Vagina (tissue), 2 donors: ENCODE measurements at regions not wholly inside any gene's neighbourhood (a gene's known extent, or its start where the extent isn't known, plus 50 kb on each side); places are given as distances from the start of the nearest gene placed in this dataset.

Source experiments
- DNase-seq, 2 donors: peaks; one replicate each; pipeline ENCODE4 v3.0.0-alpha.2; 2017; ENCODE audit errors: extremely low spot score in 2 of 2
- H3K27ac ChIP-seq: fragments of 200-600 bp; sonication (generic); one replicate; pipeline ENCODE4 v1.5.1; 2019
- H3K27me3 ChIP-seq: fragments of 200-600 bp; sonication (generic); one replicate; pipeline ENCODE4 v1.5.1; 2019
- H3K36me3 ChIP-seq, 2 donors: fragments of 200-600 bp; sonication (generic); one replicate each; pipeline ENCODE4 v1.5.1; 2017 to 2019
- H3K4me1 ChIP-seq: fragments of 200-600 bp; sonication (generic); one replicate; pipeline ENCODE4 v1.5.1; 2019
- H3K4me3 ChIP-seq, 2 donors: fragments of 200-600 bp; sonication (generic); 1 replicate in 1 of 2; 2 replicates in 1 of 2; pipeline ENCODE4 v1.5.1; 2016 to 2019
- H3K9me3 ChIP-seq: fragments of 200-600 bp; sonication (generic); one replicate; pipeline ENCODE4 v1.5.1; 2019
- CTCF ChIP-seq, 3 experiments: fragments of 450-650 bp in 2 of 3; fragments of 200-600 bp in 1 of 3; sonication (generic) in 1 of 3; IDR thresholded peaks; one replicate each; pipeline ENCODE4 v1.5.1; 2017 to 2019; ENCODE audit warnings: antibody characterized with exemption in 3 of 3, mild to moderate bottlenecking in 2 of 3, moderate library complexity in 2 of 3
- POLR2A ChIP-seq, 2 donors: fragments of 450-650 bp; IDR thresholded peaks; one replicate each; pipeline ENCODE4 v1.6.1; 2017; ENCODE audit warnings: antibody characterized with exemption in 2 of 2, mild to moderate bottlenecking in 2 of 2, moderate library complexity in 2 of 2
- POLR2AphosphoS5 ChIP-seq, 2 donors: sonication (generic); formaldehyde crosslinking; IDR thresholded peaks; one replicate each; pipeline ENCODE4 v1.9.0; 2017; ENCODE audit warnings: antibody characterized with exemption in 2 of 2, mild to moderate bottlenecking in 2 of 2, low read depth in 1 of 2; ENCODE audit not compliant: insufficient read depth in 1 of 2
- intact Hi-C: fragments of 100-400 bp; cut with DNase I; formaldehyde crosslinking; loops from one replicate; pipeline ENCODE4 v1.15.1; 2023

GRCh38 chr5:167393358-167393757 is 898.1 kb upstream of the WWC1 start:
- Histone ChIP-seq H3K27me3 (no peaks in the 10 kb centered on the region), H3K36me3 (no peaks in the 10 kb centered on the region), H3K4me3 (no peak overlapping the region), H3K4me1 (no peaks in the 10 kb centered on the region), H3K9me3 (no peaks in the 10 kb centered on the region), H3K27ac (no peak overlapping the region)
- intact Hi-C loops = no loop called here
- DNase-seq = no peak
- no peak for TF ChIP-seq POLR2AphosphoS5 (IDR thresholded peaks at IDR 0.05; ENCODE audit: insufficient read depth in 1 of 2, low read depth in 1 of 2)
- no peak for TF ChIP-seq CTCF (IDR thresholded peaks at IDR 0.05)
- no peak for TF ChIP-seq POLR2A (IDR thresholded peaks at IDR 0.05)

GRCh38 chr5:167402671-167403070 is 888.8 kb upstream of the WWC1 start:
- H3K27me3 ChIP-seq = no peaks in the 10 kb centered on the region
- intact Hi-C loops = no loop called here
- no peak for TF ChIP-seq POLR2A (IDR thresholded peaks at IDR 0.05)
- TF ChIP-seq POLR2AphosphoS5 (IDR thresholded peaks at IDR 0.05; ENCODE audit: insufficient read depth in 1 of 2, low read depth in 1 of 2) = no peak
- TF ChIP-seq CTCF (IDR thresholded peaks at IDR 0.05) = no peak
- no peak overlapping the region for H3K4me3 ChIP-seq
- no peak overlapping the region for H3K27ac ChIP-seq
- DNase-seq = no peak
- H3K9me3 ChIP-seq = no peaks in the 10 kb centered on the region
- no peaks in the 10 kb centered on the region for H3K36me3 ChIP-seq
- H3K4me1 ChIP-seq = no peaks in the 10 kb centered on the region

GRCh38 chr5:167406513-167406912 is 884.9 kb upstream of the WWC1 start:
- Histone ChIP-seq H3K36me3 (no peaks in the 10 kb centered on the region), H3K27me3 (no peaks in the 10 kb centered on the region), H3K9me3 (no peaks in the 10 kb centered on the region), H3K27ac (no peak overlapping the region), H3K4me3 (no peak overlapping the region), H3K4me1 (no peaks in the 10 kb centered on the region)
- intact Hi-C loops = no loop called here
- TF ChIP-seq CTCF (IDR thresholded peaks at IDR 0.05) = no peak
- DNase-seq = no peak

- Histone ChIP-seq H3K27ac (no peak overlapping the region), H3K9me3 (no peaks in the 10 kb centered on the region), H3K4me1 (no peaks in the 10 kb centered on the region), H3K36me3 (no peaks in the 10 kb centered on the region), H3K4me3 (no peak overlapping the region), H3K27me3 (no peaks in the 10 kb centered on the region)
- no peak for DNase-seq
- no peak for TF ChIP-seq POLR2A (IDR thresholded peaks at IDR 0.05)
- no peak for TF ChIP-seq CTCF (IDR thresholded peaks at IDR 0.05)
- TF ChIP-seq POLR2AphosphoS5 (IDR thresholded peaks at IDR 0.05; ENCODE audit: insufficient read depth in 1 of 2, low read depth in 1 of 2) = no peak
- intact Hi-C loops = no loop called here
Observed at GRCh38 chr5:167412556-167412955, 878.9 kb upstream of the WWC1 start.

- DNase-seq = no peak
- H3K36me3 ChIP-seq = no peaks in the 10 kb centered on the region
- no peak for TF ChIP-seq POLR2AphosphoS5 (IDR thresholded peaks at IDR 0.05; ENCODE audit: insufficient read depth in 1 of 2, low read depth in 1 of 2)
- no peak for TF ChIP-seq POLR2A (IDR thresholded peaks at IDR 0.05)
- TF ChIP-seq CTCF (IDR thresholded peaks at IDR 0.05) = no peak
- no peak overlapping the region for H3K27ac ChIP-seq
- no peaks in the 10 kb centered on the region for H3K9me3 ChIP-seq
- intact Hi-C loops = no loop called here
- no peaks in the 10 kb centered on the region for H3K27me3 ChIP-seq
- H3K4me1 ChIP-seq = no peaks in the 10 kb centered on the region
- H3K4me3 ChIP-seq = no peak overlapping the region
Observed at GRCh38 chr5:167413506-167413905, 877.9 kb upstream of the WWC1 start.
